IPS-18c (cell line): ENCODE measurements at regions not wholly inside any gene's neighbourhood (a gene's known extent, or its start where the extent isn't known, plus 50 kb on each side); places are given as distances from the start of the nearest gene placed in this dataset.

Source experiments
- H3K4me3 ChIP-seq: 2 replicates; pipeline ENCODE4 v1.7.0; 2013; ENCODE audit warnings: low read depth, mild to moderate bottlenecking, low read length, moderate library complexity; ENCODE audit not compliant: insufficient read depth
- H3K9me3 ChIP-seq: one replicate; pipeline ENCODE4 v1.6.1; 2013; ENCODE audit warnings: mild to moderate bottlenecking, low read length, moderate library complexity; ENCODE audit not compliant: control insufficient read depth, insufficient read depth

DNA sequence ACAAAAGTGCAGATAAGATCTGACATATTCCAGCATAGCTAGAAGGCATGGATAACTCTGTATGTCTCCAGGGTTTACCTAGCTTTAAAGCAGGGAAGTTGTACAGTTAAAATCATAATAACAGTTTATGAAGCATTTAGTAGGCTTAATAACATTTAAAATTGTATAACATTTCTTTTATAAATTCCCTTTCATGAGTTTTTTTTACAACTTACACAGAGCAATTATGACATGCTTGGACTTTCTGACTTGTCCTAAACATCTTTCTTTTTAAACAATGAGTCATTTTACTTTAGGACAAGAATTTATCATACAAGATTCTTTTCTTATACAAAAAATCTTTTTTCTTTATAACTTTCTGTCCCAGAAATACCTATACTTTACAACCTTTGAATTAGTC is 408.5 kb upstream of the NEGR1 start:
- Histone ChIP-seq H3K9me3 (peaks cover 5% of the 10 kb centered on the region), H3K4me3 (no peak overlapping the region)

DNA sequence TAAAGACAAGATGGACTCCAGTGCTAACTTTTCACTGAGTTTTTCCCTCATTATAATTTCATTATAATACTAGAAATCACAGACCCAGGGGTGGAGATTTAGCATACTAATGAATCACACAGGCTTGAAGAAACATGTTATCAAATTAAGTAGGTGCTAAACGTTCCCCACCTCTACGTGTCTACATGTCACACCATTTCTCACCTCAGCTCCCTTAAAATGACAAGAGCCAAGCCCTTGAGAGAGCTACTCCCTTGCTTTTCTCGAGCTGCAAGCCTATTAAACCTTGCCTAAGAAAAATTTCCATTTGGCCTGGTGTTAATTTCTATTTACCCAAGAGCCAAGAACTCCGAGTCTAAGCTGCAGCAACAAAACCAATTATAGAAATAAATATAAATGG is 396.3 kb upstream of the NEGR1 start:
- no peak overlapping the region for H3K4me3 ChIP-seq

DNA sequence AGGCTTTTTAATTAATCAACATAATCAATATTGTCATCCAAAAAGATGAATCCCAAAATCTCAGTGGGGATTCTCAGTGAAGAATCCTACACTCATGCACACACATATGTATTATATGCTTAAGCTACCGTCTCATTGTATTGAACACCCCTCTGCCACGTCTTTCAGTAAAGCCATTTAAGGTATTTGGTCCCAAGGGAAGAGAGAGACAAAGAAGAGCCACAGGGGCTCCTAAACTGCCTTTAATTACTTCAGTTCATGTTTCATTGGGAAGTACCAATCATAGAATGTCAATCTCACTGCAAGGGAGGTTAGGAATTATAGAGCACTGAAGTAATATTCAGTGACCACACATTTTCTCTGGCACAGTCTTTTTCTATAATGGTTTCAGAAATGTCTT is 388.6 kb upstream of the NEGR1 start:
- Histone ChIP-seq H3K4me3 (no peak overlapping the region), H3K9me3 (no peaks in the 10 kb centered on the region)

More for the DNA sequence above, 396.3 kb upstream of the NEGR1 start:
- no peaks in the 10 kb centered on the region for H3K9me3 ChIP-seq

DNA sequence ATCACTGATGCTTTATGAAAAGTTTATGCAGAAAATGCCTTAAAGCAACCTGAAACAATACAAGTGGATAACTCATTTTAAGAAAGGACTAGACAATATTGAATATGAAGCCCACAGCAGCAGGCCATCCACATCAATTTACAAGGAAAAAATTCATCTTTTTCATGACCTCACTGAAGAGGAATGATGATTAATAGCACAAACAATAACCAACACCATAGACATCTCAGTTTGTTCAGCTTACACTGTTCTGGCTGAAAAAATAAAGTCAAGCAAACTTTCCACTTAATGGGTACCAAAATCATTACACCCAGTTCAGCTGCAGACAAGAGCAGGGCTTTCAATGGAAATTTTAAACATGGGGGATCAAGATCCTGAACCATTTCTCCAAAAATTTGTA is 380.6 kb upstream of the NEGR1 start:
- no peak overlapping the region for H3K4me3 ChIP-seq
- H3K9me3 ChIP-seq: no peaks in the 10 kb centered on the region

DNA sequence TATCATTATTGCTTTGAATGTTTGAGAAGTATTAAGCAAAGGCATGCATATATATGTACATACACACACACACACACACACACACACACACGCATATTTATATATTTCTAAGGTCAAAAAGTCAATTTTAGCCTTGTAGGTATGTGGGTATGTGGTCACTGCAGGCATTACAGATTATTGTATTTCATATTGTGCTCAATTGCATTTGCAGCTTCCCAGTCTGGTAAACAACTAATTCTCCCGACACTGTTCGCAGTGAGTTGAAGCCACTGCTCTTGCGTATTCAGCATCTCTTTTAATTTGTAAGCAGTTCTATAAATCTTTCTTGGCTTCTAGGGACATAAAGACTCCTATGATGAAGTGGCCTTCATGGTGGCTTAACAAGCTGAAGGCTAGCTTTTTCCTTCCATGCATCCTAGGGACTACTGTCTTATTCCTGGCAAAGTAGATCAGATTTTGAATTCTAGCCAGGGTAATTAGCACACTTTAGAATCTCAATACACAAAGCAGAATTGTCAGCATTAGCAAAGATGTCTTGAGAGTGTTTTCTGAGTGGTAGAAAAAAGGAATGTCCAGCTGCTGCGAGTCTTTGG is 368.6 kb upstream of the NEGR1 start:
- no peaks in the 10 kb centered on the region for H3K9me3 ChIP-seq
- H3K4me3 ChIP-seq: no peak overlapping the region

DNA sequence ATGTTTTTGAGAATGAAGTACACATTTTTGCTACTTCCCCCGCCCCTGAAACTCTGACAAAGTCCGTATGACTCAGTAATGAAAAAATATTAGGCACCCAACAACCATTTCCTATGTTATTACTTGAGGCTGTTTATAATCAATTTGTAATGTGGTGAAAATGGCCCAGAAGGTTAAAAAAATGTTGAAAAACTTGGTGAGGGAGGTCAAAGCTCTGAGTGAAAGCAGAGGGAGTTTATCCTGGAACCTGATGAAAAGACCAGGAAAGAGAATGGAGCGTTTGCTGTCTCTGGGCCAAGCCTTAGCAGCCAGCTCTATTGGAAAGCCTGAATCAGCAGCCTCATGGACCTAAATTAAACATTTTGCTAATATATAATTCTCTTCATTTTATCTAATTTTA is 367.7 kb upstream of the NEGR1 start:
- no peaks in the 10 kb centered on the region for H3K9me3 ChIP-seq
- no peak overlapping the region for H3K4me3 ChIP-seq

- H3K9me3 ChIP-seq: no peaks in the 10 kb centered on the region
These were observed 367.0 kb upstream of the NEGR1 start for GRCh38 chr1:72649211-72649888.

GRCh38 chr1:72648465-72648864 is 366.1 kb upstream of the NEGR1 start:
- no peaks in the 10 kb centered on the region for H3K9me3 ChIP-seq
- H3K4me3 ChIP-seq: no peak overlapping the region

More at GRCh38 chr1:72649211-72649888, 367.0 kb upstream of the NEGR1 start:
- H3K4me3 ChIP-seq: no peak overlapping the region

GRCh38 chr1:72643142-72643541 is 360.8 kb upstream of the NEGR1 start:
- H3K9me3 ChIP-seq: no peaks in the 10 kb centered on the region
- H3K4me3 ChIP-seq: no peak overlapping the region

DNA sequence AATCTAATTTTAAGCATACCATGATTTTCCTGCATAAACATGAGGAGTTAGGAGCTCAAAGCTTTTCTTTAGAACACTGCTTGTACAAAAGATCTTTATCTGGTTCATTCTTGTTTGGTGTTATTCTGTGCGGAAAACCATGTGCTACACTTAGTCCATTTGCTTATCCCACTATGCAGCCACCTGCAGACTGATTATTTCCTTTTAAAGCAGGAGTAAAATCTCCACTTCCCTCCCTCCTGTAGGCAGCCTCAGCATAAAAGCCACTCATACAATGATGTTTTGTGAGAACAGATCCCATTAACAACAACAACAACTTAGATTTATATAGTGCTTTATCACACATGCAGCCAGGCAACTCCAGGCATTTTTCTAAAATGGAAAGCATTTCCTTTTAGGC is 355.3 kb upstream of the NEGR1 start:
- Histone ChIP-seq H3K9me3 (no peaks in the 10 kb centered on the region), H3K4me3 (no peak overlapping the region)

DNA sequence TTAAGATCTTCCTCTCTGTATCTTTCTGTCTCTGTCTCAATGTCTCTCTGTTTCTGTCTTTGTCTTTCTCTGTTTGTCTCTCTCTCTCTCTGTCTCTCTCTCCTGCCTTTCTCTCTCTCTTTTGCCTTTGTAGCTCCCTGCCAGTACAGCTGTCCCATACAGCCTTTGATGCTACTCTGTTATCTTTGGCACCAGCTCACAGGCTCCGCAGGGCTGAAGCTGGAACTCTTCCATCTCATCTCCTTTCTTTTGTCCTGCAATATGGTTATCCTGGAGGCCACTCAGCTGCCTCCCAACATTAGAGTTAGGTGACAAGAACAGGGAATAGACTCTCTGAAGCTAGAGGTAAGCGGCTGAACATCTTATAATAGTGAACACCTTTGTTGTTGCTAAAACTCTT is 354.3 kb upstream of the NEGR1 start:
- Histone ChIP-seq H3K9me3 (no peaks in the 10 kb centered on the region), H3K4me3 (no peak overlapping the region)

DNA sequence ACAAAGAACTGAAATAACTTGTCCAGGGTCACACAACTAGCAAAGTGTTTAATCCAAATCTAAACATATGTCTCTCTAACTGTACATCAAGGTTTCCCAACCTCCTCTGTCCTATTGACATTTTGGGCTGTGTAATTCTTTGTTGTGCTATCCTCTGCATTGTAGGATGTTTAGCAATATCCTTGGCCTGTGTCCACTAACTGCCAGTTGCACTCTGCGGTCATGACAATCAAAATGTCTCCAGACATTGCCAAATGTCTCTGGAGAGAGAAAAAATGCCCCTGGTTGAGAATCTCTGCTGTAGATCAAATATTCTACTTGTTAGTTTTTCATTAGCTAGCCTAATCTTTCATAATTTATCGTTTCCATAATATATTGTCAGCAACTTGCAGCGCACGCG is 353.4 kb upstream of the NEGR1 start:
- no peak overlapping the region for H3K4me3 ChIP-seq
- H3K9me3 ChIP-seq: no peaks in the 10 kb centered on the region

GRCh38 chr1:72634946-72635345 is 352.6 kb upstream of the NEGR1 start:
- Histone ChIP-seq H3K4me3 (no peak overlapping the region), H3K9me3 (no peaks in the 10 kb centered on the region)

GRCh38 chr1:72631449-72631848 is 349.1 kb upstream of the NEGR1 start:
- Histone ChIP-seq H3K4me3 (no peak overlapping the region), H3K9me3 (no peaks in the 10 kb centered on the region)

DNA sequence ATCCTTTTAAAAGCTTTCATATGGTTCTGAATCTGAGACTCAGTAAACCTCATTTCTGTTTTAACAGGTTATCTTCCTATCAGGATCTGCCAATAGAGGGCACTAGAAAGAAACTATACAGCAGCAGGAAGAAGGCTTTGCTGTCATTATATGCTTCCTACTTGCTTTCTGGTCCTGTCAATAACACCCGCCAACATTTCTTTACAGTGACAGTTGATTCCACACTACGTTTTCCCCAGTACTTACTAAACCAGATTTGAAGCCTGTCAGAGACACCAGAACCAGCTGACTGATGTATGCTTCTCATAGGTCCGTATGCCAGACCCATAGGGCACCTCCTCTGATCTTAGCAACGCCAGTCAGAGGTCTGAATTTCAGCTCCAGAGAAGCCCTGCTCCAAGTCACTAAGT is 341.0 kb upstream of the NEGR1 start:
- Histone ChIP-seq H3K4me3 (no peak overlapping the region), H3K9me3 (no peaks in the 10 kb centered on the region)

DNA sequence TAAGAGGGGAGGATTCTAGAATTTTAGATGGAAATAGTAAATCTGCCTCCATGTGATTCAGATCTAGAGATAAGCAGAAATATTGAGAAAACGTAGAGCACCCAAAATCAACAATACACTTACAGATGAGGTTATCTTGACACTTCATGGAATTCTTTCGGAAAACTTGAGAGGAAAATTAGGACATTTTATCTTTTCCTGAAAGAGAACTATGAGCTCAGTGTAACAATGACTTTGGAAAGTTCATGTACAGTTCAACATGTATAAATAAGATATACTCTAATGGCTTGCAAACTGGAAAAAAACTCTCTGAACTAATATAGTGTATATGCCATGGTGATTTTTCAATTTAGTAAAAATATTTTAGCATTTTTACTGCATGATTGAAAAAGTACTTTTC is 338.1 kb upstream of the NEGR1 start:
- Histone ChIP-seq H3K4me3 (no peak overlapping the region), H3K9me3 (no peaks in the 10 kb centered on the region)

- Histone ChIP-seq H3K9me3 (no peaks in the 10 kb centered on the region), H3K4me3 (no peak overlapping the region)
These were observed 324.0 kb upstream of the NEGR1 start for GRCh38 chr1:72606216-72606810.

- H3K9me3 ChIP-seq: no peaks in the 10 kb centered on the region
- no peak overlapping the region for H3K4me3 ChIP-seq
These were observed 318.8 kb upstream of the NEGR1 start for GRCh38 chr1:72601035-72601674.
